MCF 10A (cell line): ENCODE measurements at regions not wholly inside any gene's neighbourhood (a gene's known extent, or its start where the extent isn't known, plus 50 kb on each side); places are given as distances from the start of the nearest gene placed in this dataset.

Experiments
- BruUV-seq: library from RNA; stranded (reverse); fragments of 400-500 nt; replicated peaks from 2 replicates; lab custom pipeline; 2021; lab: Mats Ljungman, UMichigan
- CTCF ChIA-PET: fragments of 300-600 bp; sonication (Branson Sonifier 250); formaldehyde crosslinking; extraction: SDS; loops from one replicate; lab custom pipeline; 2021; ENCODE audit warnings: antibody characterized with exemption, inconsistent platforms; lab: Yijun Ruan, JAX
- POLR2A ChIA-PET: fragments of 300-600, 350-650 bp; sonication (Branson Sonifier 250); formaldehyde crosslinking; extraction: SDS; loops from one replicate; lab custom pipeline; 2020; ENCODE audit warnings: antibody characterized with exemption, inconsistent platforms; lab: Yijun Ruan, JAX
- DNase-seq: peaks from one replicate; pipeline ENCODE4 v3.0.0-alpha.2; 2018; ENCODE audit not compliant: unreplicated experiment
- H3K27ac Mint-ChIP-seq: one replicate; pipeline ENCODE4 v1.8.0; 2022; ENCODE audit warnings: mild to moderate bottlenecking, low read depth, mixed read lengths; ENCODE audit not compliant: unreplicated experiment
- H3K27me3 Mint-ChIP-seq: one replicate; pipeline ENCODE4 v1.8.0; 2022; ENCODE audit warnings: mixed read lengths; ENCODE audit not compliant: insufficient read depth, unreplicated experiment
- H3K36me3 Mint-ChIP-seq: one replicate; pipeline ENCODE4 v1.8.0; 2022; ENCODE audit warnings: mild to moderate bottlenecking, moderate library complexity, mixed read lengths; ENCODE audit not compliant: insufficient read depth, unreplicated experiment
- H3K4me1 Mint-ChIP-seq: one replicate; pipeline ENCODE4 v1.8.0; 2022; ENCODE audit warnings: mixed read lengths; ENCODE audit not compliant: insufficient read depth, unreplicated experiment
- H3K4me3 Mint-ChIP-seq: one replicate; pipeline ENCODE4 v1.8.0; 2022; ENCODE audit warnings: mild to moderate bottlenecking, moderate library complexity, mixed read lengths; ENCODE audit not compliant: unreplicated experiment
- H3K9me3 Mint-ChIP-seq: one replicate; pipeline ENCODE4 v1.8.0; 2022; ENCODE audit warnings: mixed read lengths; ENCODE audit not compliant: unreplicated experiment
- intact Hi-C: fragments of 100-400 bp; cut with micrococcal nuclease; formaldehyde crosslinking; loops from 2 replicates; pipeline ENCODE4 v1.14.1; 2022
- TF ChIP-seq, protein P1 (sequence below): fragments of 200-600 bp; IDR thresholded peaks from one replicate; pipeline ENCODE4 v1.8.0; 2022; ENCODE audit warnings: antibody characterized with exemption, mild to moderate bottlenecking; ENCODE audit not compliant: unreplicated experiment

DNA sequence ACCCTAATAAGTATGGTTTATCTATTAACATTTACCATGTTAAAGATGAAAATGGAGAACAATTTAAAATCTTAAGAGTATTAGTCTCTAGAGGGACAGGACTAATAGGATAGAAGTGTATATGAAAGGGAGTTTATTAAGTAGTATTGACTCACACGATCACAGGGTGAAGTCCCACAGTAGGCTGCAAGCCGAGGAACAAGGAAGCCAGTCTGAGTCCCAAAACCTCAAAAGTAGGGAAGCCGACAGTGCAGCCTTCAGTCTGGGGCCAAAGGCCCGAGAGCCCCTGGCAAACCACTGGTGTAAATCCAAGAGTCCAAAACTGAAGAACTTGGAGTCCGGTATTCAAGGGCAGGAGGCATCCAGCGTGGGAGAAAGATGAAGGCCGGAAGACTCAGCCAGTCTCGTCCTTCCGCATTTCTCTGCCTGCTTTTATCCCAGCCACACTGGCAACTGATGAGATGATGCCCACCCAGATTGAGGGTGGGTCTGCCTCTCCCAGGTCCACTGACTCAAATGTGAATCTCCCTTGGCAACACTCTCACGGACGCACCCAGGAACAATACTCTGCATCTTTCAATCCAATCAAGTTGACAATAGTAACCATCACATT, 140.8 kb upstream of the FAM20C start:
- no TSS peak for BruUV-seq
- intact Hi-C loops: no loop called here

DNA sequence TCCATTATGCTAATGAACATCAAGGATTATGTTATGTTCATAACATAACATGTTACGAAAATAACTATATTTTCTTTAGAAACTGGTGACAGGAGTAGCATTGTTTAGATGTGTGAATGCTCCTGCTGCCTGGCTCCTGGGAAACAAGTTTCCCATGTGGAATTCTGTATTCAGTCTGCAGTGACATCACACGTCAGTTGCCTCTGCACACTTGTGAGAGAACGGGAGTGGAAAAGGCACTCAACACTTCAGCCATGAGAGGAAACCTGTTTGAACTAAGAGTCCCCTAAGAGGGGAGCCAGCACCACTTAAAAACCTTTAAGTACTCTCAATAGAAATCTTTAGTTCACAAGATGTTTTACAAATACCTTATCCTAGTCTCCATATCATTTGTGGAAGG, 140.3 kb upstream of the FAM20C start:
- no TSS peak for BruUV-seq
- no peak for DNase-seq
- ChIA-PET CTCF (no interaction called here), POLR2A (no interaction called here)
- no peaks in the 10 kb centered on the region for H3K9me3 Mint-ChIP-seq
- no peaks in the 10 kb centered on the region for H3K36me3 Mint-ChIP-seq
- H3K4me1 Mint-ChIP-seq: no peaks in the 10 kb centered on the region
- TF ChIP-seq, protein P1, sequence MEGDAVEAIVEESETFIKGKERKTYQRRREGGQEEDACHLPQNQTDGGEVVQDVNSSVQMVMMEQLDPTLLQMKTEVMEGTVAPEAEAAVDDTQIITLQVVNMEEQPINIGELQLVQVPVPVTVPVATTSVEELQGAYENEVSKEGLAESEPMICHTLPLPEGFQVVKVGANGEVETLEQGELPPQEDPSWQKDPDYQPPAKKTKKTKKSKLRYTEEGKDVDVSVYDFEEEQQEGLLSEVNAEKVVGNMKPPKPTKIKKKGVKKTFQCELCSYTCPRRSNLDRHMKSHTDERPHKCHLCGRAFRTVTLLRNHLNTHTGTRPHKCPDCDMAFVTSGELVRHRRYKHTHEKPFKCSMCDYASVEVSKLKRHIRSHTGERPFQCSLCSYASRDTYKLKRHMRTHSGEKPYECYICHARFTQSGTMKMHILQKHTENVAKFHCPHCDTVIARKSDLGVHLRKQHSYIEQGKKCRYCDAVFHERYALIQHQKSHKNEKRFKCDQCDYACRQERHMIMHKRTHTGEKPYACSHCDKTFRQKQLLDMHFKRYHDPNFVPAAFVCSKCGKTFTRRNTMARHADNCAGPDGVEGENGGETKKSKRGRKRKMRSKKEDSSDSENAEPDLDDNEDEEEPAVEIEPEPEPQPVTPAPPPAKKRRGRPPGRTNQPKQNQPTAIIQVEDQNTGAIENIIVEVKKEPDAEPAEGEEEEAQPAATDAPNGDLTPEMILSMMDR: no peak
- no peak overlapping the region for H3K4me3 Mint-ChIP-seq
- H3K27me3 Mint-ChIP-seq: no peaks in the 10 kb centered on the region
- no peak overlapping the region for H3K27ac Mint-ChIP-seq
- intact Hi-C loops: no loop called here

More for the DNA sequence above, 140.8 kb upstream of the FAM20C start:
- H3K4me3 Mint-ChIP-seq: no peak overlapping the region
- H3K9me3 Mint-ChIP-seq: no peaks in the 10 kb centered on the region
- no peaks in the 10 kb centered on the region for H3K4me1 Mint-ChIP-seq
- CTCF ChIA-PET: no interaction called here
- TF ChIP-seq, protein P1: no peak
- POLR2A ChIA-PET: no interaction called here
- H3K27ac Mint-ChIP-seq: no peak overlapping the region
- H3K36me3 Mint-ChIP-seq: no peaks in the 10 kb centered on the region
- DNase-seq: no peak
- no peaks in the 10 kb centered on the region for H3K27me3 Mint-ChIP-seq

DNA sequence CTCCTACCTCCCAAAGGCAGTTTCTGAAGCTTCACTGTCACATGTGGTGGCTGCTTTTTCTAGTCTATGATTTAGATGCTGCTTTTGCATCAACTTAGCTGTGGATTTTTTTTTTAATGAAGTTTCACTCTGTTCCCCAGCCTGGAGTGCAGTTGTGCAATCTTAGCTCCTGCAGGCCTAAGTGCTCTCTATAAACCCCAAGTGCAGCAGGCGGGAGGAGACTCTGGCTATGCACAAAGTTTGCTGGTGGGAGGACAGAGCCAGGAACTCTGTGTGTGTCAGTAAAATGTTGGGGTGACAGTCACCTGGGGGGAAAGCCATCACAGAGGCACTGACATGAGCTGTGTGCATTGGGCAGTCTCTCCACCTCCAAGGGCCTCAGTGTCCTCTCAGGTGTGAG, 138.8 kb upstream of the FAM20C start:
- TF ChIP-seq, protein P1: no peak
- no peak overlapping the region for H3K4me3 Mint-ChIP-seq
- intact Hi-C loops: no loop called here
- no peak for DNase-seq
- no peaks in the 10 kb centered on the region for H3K36me3 Mint-ChIP-seq
- no peaks in the 10 kb centered on the region for H3K27me3 Mint-ChIP-seq
- H3K4me1 Mint-ChIP-seq: no peaks in the 10 kb centered on the region
- no peak overlapping the region for H3K27ac Mint-ChIP-seq
- ChIA-PET CTCF (interaction anchor here (0.6 kb wide), 1 partner anchor 733 kb away, joined by 3 read pairs; no protein-coding TSS in a partner anchor), POLR2A (no interaction called here)
- no TSS peak for BruUV-seq
- no peaks in the 10 kb centered on the region for H3K9me3 Mint-ChIP-seq

DNA sequence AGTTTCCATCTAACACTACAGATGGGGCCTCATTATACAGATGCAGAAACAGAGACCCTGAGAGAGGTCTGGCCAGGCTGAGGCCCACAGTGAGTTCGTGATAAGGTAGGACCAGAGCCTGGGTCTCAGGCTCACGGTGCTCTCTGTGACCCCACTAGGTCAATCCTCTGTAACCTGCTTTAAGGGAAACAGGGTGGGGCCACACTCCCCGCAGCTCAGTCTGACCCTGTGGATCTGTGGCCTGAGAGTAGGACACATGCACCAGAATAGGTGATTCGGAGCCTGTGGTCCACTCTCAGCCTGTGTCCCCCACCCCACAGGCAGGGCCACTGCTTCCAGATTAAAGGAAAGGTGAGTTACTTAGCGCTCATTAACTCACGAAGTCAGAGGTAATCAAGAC, 137.8 kb upstream of the FAM20C start:
- TF ChIP-seq, protein P1: no peak
- ChIA-PET POLR2A (no interaction called here), CTCF (interaction anchor here (1.5 kb wide), 1 partner anchor 213 kb away, joined by 5 read pairs; no protein-coding TSS in a partner anchor)
- no peak for DNase-seq
- no peaks in the 10 kb centered on the region for H3K4me1 Mint-ChIP-seq
- H3K36me3 Mint-ChIP-seq: no peaks in the 10 kb centered on the region
- H3K4me3 Mint-ChIP-seq: no peak overlapping the region
- no peak overlapping the region for H3K27ac Mint-ChIP-seq
- no TSS peak for BruUV-seq
- H3K9me3 Mint-ChIP-seq: no peaks in the 10 kb centered on the region
- no peaks in the 10 kb centered on the region for H3K27me3 Mint-ChIP-seq
- intact Hi-C loops: no loop called here
